Renal pelvis (tissue), 1 donor: ENCODE measurements at regions not wholly inside any gene's neighbourhood (a gene's known extent, or its start where the extent isn't known, plus 50 kb on each side); places are given as distances from the start of the nearest gene placed in this dataset.

Experiments used
- DNase-seq: peaks from one replicate; pipeline ENCODE4 v3.0.0-alpha.2; 2013

GRCh38 chr3:30206051-30206450 is 400.4 kb upstream of the TGFBR2 start:
- no peak for DNase-seq

- no peak for DNase-seq
Observed at GRCh38 chr3:30221619-30222018, 384.8 kb upstream of the TGFBR2 start.

GRCh38 chr3:30222441-30222840 is 384.0 kb upstream of the TGFBR2 start:
- no peak for DNase-seq

GRCh38 chr3:30225021-30225420 is 381.4 kb upstream of the TGFBR2 start:
- no peak for DNase-seq

GRCh38 chr3:30226601-30227151 is 379.7 kb upstream of the TGFBR2 start:
- no peak for DNase-seq

- no peak for DNase-seq
Observed at GRCh38 chr3:30227571-30228301, 378.7 kb upstream of the TGFBR2 start.

GRCh38 chr3:30228302-30228631 is 378.1 kb upstream of the TGFBR2 start:
- DNase-seq, result no peak

GRCh38 chr3:30231277-30232141 is 374.9 kb upstream of the TGFBR2 start:
- DNase-seq, result no peak

- no peak for DNase-seq
Observed at GRCh38 chr3:30232142-30232541, 374.3 kb upstream of the TGFBR2 start.

GRCh38 chr3:30233913-30234646 is 372.3 kb upstream of the TGFBR2 start:
- DNase-seq, result no peak

GRCh38 chr3:30236011-30236410 is 370.4 kb upstream of the TGFBR2 start:
- no peak for DNase-seq

- DNase-seq, result no peak
Observed at GRCh38 chr3:30241721-30242120, 364.7 kb upstream of the TGFBR2 start.

GRCh38 chr3:30245858-30246622 is 360.4 kb upstream of the TGFBR2 start:
- DNase-seq, result no peak

- DNase-seq, result no peak
Observed at GRCh38 chr3:30248423-30248822, 358.0 kb upstream of the TGFBR2 start.

- no peak for DNase-seq
Observed at GRCh38 chr3:30252474-30252873, 353.9 kb upstream of the TGFBR2 start.

GRCh38 chr3:30253832-30254231 is 352.6 kb upstream of the TGFBR2 start:
- no peak for DNase-seq

GRCh38 chr3:30256474-30256873 is 349.9 kb upstream of the TGFBR2 start:
- DNase-seq, result no peak

GRCh38 chr3:30258426-30259392 is 347.7 kb upstream of the TGFBR2 start:
- DNase-seq, result no peak

- DNase-seq, result no peak
Observed at GRCh38 chr3:30259730-30260129, 346.7 kb upstream of the TGFBR2 start.

- no peak for DNase-seq
Observed at GRCh38 chr3:30260762-30261161, 345.6 kb upstream of the TGFBR2 start.
